Smooth muscle cell of the brain vasculature (primary cell): ENCODE measurements at regions not wholly inside any gene's neighbourhood (a gene's known extent, or its start where the extent isn't known, plus 50 kb on each side); places are given as distances from the start of the nearest gene placed in this dataset.
A peak's percentile ranks its signal among the peaks of the same experiment; 100 is the strongest.

ENCODE experiments used
- DNase-seq: peaks from one replicate; pipeline ENCODE4 v3.0.0-alpha.2; 2012; ENCODE audit warnings: low read depth, low spot score

DNA sequence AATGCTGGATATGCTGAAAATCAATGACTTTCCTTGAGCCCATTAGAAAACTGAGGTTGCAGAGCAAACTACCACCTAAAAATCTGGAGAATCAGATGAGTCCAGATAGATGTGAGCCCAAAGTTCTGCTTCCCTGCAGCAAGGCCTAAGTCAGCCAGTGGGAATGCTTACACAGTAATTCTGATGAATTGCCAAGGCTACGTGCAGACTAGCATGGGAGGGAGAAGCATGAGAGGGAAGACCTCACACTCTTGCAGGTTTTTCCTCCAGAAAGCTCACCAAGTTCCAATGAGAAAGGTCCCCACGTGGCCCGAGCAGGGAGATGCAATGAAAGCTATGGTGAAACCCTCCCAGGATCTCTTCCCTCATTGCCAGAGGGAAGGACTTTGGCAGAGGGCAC, 104.8 kb upstream of the SIRPA start:
- DNase-seq: no peak

DNA sequence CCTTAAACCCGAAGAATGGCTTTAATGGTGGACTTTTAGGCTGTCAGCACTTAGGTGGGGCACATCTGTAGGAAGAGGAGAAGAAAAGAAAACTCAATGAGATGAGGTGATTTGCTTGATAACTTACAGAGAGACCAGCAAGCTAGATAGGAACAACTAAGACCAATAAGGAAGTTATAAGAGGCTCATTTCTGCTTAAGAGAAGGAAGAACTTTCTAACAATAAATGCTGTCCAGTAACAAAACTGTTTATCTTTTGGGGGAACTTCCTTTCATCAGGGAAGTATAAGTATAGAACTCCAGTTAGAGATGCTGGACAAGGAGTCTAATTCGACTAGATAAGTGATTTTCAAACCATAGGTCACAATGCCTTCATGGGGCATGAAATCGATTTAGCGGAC, 107.2 kb upstream of the SIRPA start:
- DNase-seq: no peak

DNA sequence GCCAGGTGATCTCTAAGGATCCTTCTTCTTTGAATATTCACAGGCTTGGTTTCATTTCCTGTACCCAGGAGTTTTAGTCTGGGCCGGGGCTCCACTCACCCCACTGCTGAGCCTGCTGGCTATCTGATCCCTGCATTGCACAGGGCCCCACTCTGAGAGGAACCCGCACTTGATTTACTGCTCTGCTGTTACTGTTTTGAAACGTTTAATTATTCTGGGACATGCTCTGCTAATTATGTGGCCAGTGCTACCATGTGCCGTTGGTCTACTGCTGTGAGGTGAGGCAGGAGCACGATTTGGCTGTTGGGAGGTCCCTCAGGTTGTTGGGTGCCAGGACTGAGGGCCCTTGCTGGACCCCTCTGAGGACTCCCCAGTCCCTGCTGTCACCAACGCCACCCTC, 108.7 kb upstream of the SIRPA start:
- DNase-seq: no peak

DNA sequence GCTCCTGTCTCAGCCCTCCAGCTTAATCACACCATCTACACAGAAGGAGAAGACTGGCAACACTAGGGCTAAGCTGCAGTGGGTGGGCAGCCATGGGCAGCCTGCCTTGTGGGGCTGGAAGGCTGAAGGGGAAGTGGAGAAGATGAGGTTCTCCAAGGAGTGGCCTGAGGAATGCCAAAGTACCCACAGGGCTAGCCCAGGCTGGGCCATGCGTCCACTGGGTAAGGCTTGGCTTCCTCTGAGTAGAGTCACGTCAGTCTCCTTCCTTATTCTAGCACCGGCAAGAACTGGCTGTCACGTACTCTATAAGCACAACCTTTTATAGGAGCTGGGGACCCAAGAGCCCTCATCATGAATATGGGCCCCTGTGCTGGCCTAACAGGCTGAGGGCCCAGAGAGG, 110.6 kb upstream of the SIRPA start:
- no peak for DNase-seq

DNA sequence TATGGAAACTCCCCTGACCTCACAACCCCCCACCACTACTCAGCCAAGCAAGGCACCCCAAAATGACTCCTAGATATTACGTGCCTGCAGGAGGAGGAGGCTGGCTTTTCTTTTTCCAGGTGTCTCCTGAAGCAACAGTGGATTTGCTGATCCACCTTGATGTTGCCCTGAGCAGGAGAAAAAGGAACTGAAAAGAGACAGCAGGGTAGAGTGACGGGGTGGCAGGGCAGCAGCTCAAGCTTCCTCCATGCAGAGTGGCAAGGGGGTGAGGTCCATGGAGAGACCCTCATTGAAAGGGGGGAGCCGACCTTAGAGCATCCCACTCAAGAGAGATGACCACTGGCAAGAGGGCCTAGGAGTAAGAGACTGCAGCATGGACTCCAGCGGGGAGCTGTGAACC, 112.0 kb upstream of the SIRPA start:
- DNase-seq: no peak

DNA sequence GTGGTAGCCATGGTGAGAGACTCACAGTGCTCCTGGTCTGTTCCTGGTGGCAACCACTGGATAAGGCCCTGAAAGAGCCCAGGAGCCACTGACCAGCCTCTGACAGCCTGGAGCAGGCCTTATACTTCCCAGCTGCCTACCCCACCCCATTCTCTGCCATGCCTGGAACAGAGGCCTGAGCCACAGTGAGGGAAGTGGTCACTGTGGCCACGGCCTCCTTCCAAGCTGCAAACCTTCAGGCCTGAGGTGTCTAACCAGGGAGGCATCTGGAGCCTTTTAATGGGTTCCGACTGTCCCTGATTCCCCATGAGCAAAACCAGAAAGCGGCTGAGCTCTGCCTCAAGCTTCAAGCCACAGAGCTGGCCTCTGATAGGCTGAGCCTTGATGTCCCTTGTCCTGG, 113.0 kb upstream of the SIRPA start:
- DNase-seq: no peak

DNA sequence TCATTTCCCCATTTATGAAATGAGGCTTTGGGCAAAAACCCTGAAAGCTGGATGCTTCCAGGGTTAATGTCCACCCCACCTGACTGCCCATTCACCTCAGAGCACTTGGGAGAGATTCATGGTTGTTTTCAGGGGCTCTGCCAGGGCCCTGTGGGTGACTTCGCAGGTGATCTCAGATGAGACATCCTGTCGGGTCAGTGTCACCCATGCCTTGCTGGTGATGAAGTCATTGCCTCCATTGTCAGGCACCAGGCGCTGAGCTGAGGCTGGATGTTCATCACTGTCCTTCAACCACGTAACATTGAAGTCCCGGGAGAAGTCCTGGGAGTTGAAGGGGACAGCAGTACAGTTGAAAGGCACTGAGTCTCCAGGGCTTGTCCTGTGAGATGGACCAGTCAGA, 115.6 kb upstream of the SIRPA start:
- DNase-seq: no peak

DNA sequence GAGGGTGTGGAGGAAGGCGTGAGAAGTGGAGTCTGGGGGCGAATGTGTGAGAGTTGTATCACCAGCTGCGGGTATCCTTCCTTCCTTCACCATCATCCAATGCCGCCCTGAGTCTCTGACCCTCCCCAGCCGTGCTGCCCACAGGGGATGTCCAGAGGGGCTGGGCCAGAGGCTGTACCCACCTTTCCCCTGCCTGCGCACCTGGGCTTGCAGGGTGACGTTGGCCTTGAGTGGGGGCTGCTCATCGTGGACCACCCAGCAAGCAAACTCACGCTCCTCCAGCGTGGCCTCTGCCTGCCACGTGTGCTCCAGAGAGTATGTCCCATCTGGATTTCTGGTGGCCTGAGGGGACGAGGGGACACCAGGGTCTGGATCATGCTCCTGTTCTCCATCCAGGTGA, 116.9 kb upstream of the SIRPA start:
- DNase-seq: no peak

DNA sequence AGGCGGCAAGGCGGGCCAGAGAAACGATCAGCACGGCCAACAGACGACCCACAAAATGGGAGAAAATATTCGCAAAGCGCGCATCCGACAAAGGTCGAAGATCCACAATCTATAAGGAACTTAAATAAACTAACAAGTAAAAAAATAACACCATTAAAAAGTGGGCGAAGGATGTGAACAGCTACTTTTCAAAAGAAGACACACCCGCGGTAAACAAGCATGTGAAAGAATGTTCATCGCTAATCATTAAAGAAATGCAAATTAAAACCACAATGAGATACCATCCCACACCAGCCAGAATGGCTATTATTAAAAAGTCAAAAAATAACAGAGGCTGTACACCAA, 117.8 kb upstream of the SIRPA start:
- DNase-seq: no peak

DNA sequence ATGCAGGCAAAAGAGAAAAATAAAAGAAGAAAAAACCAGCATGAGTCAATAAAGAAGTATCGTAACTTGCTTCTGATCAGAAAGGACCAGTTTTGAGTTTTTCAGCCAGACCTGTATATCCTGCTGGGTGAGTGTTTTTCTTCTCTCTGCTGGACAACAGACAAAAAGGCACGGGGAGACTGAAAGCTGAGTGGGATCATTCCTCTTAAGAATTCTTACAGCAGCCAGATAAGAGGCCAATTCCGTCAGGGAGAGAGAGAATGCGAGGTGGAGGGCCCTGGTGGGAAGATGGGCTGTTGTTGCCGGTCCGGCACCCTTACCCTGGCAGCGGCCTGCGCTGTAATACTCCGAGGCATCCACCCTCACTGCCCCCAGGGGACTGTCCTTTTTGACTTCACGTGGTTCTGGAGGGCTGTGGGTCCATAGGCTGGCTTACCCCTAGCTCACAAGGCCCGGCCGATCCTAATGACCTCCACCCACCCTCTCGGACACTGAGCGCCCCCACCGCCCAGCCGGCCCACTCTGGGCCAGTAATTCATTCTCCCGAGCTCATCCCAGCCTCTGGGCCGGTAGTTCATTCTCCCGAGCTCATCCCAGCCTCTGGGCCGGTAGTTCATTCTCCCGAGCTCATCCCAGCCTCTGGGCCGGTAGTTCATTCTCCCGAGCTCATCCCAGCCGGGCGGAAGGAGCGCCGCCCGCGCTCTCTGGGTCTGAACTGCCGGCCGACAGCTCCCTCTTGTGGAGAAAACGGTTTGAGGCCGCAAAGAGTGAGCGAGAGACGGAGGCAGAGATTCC, 118.3 kb upstream of the SIRPA start:
- peak; percentile 78 for DNase-seq

DNA sequence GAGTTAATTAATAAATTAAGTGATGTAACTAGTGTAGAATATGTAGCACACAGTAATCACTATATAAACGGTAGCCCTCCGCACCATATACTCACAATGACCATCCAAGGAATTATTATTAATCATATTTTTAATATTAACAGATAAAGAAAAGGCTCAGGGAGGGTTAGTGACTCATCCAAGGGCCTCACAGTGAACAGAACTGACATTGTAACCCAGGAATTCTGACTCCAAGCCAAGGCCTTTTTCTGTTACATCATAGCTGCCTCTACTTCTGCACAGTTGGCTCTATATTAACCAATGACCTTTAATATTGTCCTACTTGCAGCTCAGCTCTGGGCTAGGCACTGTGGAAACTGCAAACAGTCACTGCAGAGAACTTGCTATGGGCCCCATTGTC, 117.5 kb upstream of the SIRPG start:
- no peak for DNase-seq

DNA sequence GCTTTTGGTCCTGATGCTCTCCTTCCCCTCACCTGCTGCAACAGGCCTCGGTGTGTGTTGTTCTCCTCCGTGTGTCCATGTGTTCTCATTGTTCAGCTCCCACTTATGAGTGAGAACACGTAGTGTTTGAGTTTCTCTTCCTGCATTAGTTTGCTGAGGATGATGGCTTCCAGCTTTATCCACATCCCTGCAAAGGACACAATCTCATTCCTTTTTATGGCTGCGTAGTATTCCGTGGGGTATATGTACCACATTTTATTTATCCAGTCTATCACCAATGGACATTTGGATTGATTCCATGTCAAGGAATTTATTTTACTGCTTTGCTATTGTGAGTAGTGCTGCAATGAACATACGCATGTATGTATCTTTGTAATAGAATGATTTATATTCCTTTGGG, 116.9 kb upstream of the SIRPG start:
- no peak for DNase-seq

DNA sequence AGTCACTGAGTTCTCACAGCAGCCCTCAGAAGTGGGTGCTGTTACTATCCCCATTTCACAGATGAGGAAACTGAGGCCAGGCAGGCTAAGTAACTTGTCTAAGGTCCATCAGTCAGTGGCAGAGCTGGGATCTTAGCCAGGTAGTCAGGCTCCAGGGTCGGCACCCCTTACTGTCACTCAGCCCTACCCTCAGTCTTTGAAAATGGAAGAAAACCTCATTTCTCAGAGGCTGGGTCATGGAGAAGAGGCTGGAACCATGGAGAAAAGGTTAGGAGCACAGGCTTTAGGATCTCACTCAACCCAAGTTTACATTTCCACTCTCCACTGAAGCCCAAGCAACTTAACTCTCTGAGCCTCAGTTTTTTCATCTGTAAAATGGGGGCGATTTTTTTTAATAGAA, 116.2 kb upstream of the SIRPG start:
- no peak for DNase-seq

DNA sequence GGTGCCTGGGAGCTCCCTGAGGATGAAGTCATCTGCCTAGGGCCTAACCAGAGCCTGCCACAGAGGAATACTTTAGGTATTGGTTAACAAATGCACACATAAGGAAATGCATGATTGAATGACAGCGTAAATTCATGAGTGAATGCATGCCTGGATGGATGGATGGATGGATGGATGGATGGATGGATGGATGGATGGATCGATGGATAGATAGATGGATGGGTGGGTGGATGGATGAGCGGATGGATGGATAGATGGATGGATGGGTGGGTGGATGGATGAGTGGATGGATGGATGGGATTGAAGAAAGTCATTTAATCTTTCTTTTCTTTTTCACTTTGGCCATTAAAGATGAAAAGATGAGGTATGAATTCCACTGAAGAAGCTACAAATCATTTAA, 111.9 kb upstream of the SIRPG start:
- no peak for DNase-seq

DNA sequence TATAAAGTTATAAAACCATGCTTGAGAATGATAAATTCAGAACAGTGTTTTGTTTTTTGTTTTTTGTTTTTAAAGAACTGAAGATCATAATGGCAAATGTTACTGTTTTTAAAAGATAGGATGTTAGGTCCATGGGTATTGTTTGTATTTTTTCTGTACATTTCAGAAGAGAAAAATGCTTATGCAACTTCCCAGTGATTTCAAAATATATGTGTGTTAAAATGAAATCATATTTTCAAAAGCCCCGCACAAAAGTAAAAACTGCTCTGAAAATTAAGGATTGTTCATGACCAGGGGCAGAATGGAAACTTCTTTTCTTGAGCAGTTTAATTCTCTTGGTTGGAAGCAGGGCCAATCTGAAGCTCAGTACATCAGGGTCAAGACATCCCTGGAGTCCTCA, 109.2 kb upstream of the SIRPG start:
- no peak for DNase-seq

DNA sequence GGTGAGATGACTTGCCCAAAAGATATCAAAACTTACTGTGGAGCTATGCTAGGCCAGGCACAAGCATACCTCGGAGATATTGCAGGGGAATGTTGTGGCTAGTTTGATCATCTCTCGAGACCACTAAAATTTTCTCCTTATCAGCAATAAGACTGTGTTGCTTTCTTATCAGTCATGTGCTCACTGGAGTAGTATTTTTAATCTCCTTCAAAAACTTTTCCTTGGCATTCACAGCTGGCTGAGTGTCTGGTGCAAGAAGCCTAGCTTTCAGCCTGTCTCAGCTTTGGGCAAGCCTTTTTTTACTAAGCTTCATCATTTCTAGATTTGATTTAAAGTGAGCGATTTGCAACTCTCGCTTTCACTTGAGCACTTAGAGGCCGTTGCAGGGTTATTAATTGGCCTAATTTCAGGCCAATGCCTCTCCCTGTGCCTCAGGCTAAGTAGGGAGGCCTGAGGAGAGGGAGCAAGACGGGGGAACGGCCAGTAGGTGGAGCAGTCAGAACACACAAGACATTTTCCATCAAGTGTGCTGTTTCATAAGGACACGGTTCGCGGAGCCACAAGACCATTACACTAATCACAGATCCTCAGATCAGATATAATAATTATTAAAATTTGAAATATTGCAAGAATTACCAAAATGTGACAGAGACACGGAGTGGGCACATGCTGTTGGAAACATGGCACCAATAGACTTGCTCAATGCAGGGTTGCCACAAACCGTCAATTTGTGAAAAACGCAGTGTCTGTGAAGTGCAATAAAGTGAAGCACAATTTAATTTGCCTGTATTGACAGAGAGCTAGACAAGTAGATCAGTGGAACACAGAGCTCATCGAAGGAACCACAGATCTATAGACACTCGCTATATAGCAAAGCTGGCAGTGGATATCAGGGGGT, 106.8 kb upstream of the SIRPG start:
- DNase-seq: peak; percentile 47

DNA sequence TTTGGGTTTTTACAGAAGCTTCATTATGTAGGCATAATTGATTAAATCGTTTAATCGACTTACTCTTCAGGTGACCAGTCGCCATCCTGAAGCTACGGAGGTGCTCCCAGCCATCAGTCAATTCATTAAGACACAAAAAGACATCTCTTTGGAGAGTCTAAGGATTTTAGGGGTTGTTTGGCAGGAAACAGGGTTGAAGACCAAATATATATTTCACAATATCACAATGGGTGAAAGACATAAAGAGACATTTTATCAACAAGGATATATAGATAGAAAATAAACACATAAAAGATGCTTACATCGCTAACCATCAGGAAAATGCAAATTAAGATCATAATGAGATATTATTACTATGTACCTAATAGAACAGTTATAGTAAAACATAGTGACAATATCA, 104.0 kb upstream of the SIRPG start:
- DNase-seq: no peak

DNA sequence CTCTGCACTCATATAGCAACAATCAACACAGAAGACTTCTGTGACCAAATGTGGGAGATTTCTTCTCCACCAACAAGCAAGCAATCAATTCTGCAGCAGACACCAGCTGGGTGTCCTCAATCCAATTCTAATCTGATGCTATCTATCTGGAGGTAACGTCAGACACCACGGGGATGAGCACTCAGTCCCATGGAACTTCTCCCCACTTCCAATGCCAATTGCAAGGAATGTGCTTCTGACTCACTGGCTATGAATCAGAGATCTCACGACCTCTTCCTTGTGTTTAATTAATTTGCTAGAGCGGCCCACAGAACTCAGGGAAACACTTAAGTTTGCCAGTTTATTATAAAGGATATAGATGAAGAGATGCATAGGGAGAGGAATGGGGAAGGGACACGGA, 103.5 kb upstream of the SIRPG start:
- DNase-seq: no peak

DNA sequence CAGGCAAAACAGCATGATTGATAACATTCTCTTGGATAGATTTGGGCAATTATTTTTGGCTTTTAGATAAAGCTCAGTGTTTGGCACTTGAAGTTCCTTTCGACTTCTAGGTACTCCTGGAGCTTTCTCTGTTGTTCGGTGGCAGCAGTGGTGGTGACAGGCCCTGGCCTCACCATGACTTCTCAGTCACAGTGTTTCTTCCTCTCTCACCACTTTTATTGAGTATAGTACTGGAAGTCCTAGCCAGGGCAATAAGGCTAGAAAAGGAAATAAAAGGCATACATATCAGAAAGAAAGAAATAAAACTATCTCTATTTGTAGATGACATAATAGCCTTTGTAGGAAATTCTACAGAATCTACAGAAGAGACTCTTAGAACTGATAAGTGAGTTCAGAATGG, 101.2 kb upstream of the SIRPG start:
- no peak for DNase-seq

DNA sequence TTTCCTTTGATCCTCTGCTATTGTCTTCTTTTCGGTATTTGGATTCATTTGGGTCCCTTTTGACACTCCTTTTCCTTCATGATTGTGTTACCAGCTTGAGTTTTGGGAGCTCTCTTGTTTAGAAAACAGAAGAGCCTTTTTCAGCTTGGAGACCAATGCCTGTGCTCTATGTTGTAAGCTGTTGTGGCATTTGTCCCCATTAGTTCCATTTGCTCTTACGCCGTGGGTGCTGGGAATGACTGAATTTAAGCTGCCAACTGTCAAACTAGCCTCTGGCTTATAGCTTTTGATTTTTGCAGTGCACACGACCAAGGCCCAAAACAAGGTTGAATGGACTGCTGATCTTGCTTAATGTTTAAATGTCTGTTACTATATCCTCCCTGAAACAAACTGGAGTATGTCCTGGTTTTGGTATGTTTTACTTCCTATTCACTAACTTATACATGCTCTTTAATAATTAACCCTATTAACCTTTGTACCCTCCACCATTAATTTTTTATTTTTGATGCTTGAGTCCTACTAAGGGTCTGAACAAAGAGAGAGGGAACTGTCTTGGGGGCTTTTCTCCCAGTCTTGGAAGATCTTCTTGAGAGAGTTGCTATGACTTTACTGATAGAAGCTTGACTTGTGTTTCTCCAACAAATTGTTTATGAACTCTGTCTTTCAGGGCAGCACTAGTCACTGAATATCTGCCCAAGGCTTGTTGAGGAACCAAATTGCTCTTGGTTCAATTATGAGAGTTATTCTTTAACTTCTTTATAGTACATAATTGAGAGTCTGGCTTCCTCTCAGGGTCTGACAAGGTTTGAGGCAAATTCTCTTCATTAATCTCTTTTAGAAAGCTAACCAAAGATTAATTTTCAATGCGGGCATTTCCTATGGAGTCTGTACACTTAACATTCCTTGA, 100.3 kb upstream of the SIRPG start:
- DNase-seq: no peak

DNA sequence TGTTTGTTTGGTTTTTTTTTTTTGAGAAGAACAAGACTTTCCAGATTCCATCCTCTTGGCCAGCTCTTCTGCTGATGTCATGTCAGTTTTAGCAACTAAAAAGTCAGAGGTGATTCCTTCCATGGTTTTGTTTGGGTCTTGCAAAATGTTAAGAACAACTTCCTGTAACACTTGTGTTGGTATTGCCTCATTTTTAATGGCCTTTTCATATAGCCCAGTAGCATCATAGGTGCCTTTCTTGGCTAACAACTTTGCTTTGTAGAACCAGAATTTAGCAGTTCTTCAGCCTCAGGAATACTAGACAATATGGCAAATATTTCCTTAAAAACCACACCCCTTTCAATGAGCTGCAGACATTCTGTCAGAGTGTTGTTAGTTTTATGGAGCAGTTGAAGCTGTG, 99.5 kb upstream of the SIRPG start:
- no peak for DNase-seq

DNA sequence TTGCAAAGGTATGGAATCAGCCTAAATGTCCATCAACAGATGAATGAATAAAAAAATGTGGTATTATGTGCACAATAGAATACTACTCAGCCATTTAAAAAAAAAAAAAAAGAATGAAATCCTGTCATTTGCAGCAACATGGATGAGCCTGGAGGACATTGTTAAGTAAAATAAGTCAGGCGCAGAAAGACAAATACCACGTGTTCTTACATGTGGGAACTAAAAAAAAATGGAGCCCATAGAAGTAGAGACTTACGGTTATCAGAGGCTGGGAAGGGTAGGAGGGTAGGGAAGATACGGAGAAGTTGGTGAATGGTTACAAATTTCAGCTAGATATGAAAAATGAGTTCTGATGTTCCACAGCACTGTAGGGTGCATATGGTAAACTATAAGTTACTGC, 97.2 kb upstream of the SIRPG start:
- DNase-seq: no peak
